CD4-positive, alpha-beta T cell treated with Interleukin-4 for 1 hour (primary cell): ENCODE measurements at regions not wholly inside any gene's neighbourhood (a gene's known extent, or its start where the extent isn't known, plus 50 kb on each side); places are given as distances from the start of the nearest gene placed in this dataset.
"Not testable (repeated sequence)": the region's sequence is repeated elsewhere in the genome, so short reads cannot be mapped to it uniquely, and the experiment has no call there.

Source experiments
- DNase-seq, 2 donors: peaks; one replicate each; pipeline ENCODE4 v3.0.0-alpha.2; 2020 to 2022

DNA sequence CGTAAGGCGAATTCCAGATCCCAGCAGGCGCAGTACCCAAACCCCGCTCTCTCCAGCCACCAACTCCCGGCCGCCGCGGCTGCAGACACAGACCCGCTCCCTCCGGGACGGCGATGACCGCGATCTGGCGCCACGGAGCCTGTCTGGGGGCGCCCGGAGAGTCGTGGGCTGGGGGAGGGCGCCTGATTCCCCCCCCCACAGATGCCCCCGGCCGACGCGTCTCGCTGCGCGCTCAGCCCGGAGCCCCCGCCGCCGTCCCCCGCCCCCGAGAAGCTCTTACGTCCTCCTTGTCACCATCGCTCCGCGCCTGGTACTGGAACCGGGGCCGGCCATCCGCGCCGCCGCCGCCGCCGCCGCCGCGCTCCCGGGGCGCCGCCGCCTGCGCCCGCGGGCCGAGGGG lies 173.6 kb downstream of the ATP6V0E2 start:
- DNase-seq: not testable (repeated sequence)

DNA sequence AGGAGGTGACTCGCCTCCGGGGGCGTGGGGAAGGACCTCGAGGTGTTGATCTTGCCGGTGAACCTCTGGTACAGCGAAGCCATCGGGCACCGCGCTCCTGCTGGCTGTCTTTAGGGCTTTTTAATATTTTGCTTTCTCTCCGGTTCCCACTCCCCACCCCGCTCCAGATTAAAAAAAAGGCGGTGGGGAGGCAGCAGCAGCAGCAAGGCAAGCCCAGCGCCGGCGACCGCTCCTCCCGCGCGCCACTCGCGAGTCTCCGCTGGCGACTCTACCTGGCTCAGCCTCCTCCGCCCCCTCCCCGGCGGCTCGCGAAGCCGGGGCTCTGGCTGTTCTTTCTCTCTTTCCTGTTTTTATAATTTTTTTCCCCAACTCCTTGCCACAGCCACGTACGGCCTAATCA lies 174.0 kb downstream of the ATP6V0E2 start:
- DNase-seq: not testable (repeated sequence)

DNA sequence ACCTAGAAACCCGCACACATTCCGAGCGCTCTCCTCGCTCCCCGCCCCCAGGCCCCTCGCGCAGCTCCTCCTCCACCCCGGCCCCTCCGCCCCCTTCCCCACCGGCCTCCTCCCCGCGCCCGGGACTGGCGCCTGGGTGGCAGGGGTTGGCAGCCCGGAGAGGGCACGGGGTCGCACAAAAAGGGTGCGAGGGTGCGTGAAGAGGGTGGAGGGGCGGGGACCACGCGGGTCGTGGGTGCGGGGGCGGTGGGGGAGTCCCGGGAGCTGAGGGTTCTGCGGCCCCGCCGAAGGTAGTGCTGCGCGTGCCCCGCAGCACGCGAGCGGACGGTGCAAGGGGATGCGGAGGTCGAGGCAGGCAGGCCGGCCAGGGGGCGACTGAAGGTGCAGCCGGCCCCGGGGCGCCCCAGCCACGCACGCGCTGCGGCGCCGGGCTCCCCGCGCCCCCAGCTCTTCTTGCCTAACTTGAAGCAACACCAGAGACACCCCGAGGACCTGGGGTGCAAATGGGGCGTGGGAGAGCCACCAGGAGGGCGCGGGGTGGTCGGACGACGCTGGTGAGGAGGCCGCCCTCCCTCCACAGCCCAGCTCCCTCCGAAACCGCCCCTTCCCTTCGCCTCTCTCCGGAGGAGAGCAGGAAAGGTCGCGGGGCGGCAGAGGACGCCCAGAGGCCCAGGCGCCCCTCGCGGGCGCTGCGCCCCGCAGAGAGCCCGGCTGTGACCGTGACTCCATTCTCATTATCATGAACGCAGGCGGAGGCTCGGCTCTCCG lies 174.7 kb downstream of the ATP6V0E2 start:
- not testable (repeated sequence) for DNase-seq

DNA sequence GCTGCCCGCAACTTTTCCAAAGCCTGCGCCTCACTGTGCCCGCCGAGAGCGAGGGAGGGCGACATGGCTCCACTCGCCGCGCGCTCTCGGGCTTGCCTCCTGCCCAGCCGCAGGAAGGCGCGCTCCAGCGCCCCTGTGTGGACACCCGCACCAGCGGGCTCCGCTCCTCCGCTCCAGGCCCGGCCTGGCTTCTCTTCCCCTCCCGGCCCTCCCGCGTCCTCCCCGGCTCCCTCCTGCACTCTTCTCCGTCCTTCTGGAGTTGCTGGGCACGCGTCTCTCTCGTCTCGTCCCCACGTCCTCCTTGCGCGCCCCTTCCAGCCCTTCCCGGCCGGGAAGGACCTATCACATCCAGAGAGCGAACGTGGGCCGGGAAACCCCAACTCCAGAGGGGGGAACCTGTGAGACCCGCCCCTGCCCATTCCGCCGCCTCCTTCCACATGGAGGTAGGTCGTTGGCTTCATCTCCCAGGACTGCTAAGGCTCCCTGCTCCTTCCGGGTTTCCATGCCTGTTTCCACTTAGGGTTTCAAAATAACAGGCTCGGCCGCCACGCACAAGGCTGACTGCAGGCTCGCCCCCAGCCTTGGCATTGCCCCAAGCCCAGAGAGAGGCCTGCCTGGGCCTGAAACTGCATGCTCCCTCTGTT lies 175.4 kb downstream of the ATP6V0E2 start:
- DNase-seq: not testable (repeated sequence)

DNA sequence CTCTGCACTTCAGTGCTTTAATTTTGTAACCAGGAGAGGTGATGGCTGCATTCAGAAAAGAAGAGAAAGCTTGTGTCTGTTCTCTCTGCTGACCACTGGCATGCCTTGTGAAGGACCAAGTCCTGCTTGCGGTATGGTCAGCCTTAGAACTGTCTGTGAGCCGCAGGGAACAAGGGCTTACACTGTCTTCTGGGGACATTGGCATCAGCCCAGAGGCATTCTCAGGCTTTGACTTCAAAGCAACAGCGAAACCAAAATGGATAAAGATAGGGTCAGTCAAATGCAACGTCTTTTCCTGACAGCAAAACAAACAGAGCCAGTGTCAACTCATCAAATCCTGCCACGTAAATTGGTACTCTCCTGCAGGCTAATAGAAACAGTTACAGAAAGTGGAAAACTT lies 179.6 kb downstream of the ATP6V0E2 start:
- DNase-seq: not testable (repeated sequence)

DNA sequence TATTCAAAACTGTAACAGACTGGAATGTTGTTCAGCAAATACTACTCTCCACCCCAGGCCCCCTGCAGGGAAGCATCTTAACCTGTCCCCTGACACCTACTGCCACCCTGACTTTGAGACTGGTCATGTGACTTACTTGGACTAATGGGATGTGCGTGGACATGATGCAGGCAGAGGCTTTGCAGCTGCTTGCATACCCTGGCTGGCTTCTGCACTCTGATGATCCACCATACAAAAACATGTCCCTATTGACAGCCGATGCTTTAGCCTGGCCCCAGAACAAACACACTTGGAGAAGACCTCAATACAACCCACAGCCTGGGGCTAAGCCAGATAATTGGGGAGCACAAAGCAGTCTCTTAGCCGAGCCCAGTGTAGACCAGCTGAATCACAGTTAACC lies 180.5 kb downstream of the ATP6V0E2 start:
- not testable (repeated sequence) for DNase-seq

DNA sequence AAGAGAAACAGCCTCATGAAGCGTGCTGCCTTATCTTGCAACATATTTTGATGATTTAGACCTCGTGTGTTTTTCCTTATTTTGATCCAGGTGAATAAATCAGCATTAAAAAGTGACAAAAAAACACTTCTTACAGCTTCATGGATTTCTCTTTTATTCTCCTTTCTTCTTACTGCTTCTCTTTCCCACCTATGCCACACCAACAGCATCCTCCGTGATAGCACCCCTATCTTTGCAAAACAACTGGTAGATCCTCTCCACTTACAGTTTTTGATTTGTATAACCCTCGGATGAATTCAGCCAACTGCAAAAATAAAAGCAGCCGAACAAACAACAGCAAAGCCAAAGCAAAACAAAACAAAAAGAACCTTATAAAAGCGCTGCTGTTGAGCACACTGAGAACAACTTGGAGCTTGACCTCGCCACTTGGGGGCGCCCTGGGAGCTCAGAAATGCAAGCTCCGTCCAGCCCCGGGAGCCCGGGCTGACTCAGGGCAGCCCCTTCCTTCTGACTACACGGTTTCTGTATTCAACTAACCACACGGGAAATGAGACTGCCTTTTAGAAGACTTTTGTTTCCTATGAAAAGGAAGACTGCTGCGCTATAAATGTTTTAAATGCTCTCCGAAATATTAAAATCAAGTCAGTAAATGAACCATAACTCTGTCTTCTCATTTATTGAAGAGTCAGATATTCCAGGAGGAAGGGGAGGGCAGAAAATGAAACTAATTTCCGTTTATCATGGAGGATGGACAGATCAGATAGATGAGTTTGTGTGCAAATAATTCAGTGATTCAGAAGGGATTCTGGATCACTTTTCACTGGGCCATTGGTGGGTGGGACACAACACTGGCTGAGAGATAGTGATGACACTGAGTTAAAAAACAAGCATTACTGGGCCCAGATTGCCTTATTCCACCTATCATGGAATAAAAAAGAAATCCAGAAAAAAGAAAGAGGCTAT lies 186.8 kb downstream of the ATP6V0E2 start:
- peak; percentile 74 to 77 for DNase-seq

DNA sequence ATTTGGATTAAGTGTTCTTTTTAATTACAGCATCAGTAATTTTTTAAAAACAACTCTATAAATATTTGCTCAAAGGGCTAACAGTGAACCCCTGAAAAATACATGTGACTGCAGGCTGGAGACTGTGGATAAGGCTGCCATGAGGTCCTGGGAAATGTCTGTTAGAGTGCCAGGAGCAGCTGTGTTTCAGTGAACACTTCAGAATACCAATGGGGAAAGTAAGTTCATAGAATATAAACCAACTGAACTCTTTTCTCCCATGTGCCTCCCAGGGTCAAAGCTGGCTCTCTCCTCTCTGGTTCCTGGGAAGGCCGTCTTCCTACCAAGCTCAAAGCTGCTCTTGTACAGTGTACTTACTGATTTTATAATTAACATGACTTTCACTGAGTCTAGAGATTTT lies 189.4 kb downstream of the ATP6V0E2 start:
- not testable (repeated sequence) for DNase-seq

DNA sequence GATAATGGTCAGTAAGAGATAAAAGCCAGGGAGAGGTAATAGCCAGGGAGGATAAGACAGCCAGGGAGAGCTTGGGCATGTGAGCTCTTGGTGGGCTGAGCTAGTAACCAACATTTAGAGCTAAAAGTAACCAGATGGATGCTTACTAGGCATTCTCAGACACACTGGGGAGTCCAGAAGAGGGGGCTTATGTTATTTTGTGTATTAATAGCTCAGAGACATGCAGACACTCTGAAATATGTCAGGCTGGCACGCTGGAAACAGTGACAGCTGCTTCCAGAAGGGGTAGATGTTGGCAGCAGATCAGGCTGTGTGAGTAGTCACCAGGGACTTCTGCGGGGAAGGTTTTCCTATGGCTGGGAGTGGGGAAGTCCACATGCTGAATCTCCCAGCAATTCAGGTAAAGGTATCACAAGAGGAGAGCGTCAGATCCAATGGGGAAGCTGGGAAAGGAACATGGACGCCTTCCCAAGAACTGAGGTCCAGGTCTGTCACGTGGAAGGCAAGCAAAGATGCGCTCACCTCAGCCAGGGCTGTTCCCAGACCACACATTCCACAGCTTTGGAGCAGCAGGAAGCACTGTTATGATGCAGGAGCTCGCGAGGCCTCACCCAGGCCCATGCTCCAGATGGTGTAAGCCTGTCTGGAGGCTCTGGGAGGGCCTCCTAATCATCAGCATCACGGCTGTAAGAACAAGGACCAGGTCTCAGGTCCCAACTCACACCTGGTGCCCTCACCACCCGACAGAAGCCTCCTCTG lies 196.0 kb downstream of the ATP6V0E2 start:
- not testable (repeated sequence) for DNase-seq

DNA sequence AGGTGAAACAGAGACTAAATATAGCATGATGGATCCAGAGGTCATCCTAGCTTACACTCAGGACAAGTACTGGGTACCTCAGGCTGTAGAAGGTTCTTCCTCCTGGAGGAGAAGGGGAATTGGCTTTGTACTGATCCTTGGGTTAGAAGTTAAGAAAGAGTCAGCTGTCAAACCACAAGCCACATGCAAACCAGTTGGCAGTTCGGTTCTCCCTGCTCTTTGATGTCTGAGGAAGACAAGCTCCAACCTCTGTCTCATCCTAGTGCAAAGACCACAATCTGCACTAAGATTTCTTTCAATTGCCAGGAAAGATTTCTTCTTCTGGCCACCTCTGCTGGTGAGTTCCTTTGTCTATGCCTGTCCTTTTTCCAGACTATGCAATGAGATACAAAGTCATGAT lies 203.8 kb downstream of the ATP6V0E2 start:
- not testable (repeated sequence) for DNase-seq

DNA sequence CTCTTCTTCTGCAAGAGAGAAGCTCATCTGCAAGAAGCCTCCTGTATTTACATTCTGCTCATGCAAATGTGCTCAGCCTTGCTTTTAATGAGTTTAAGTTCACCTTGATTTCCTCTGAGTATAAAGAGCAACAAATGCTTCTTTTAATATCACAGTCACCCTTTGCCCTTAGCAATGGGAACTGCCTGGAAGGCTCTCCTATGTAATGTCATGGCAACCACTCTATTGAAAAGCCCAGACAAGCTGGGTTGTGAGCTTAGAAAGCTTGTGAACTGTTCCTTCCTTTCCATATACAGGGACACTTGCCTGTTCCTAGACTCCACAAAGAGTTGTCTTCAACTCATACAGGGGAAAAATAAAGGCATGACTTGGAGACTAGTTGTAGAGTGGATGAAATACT lies 208.1 kb downstream of the ATP6V0E2 start:
- DNase-seq: not testable (repeated sequence)

DNA sequence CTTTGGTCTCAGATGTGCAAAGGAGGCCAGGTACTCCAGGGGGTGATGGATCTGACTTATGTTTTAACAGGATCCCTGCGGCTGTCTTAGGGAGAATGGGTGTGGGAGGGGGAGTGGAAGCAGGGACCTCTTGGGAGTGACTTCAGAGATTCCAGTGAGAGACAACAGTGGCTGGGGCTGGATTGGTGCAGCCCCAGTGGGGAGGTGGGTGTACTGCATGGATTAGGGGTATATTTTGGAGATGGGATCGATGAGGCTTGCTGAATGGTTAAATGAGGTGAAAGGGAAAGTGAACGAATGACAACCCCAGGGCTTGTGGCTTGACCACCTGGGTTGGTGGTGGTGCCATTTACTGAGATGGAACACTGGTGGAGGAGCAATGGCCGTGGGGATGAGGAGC lies 211.0 kb downstream of the ATP6V0E2 start:
- DNase-seq: not testable (repeated sequence)

DNA sequence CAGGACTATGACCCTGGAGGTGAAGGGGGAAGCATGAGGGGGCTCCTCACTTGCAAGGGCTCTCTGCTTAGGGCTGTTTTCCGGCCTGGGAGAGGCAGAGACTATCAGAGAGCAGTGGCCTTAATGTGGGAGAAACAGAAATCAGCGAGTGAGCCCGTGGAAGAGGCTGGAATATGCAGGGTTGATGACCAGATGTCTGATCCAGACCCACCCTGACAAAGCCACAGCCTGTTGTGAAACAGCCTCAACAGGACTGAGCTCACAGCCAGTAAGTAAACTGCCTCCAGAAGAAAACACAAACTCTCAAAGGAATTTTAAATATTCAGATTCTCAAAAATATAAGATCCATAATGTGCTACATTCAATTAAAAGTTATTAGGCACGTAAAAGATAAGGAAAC lies 213.7 kb downstream of the ATP6V0E2 start:
- not testable (repeated sequence) for DNase-seq

DNA sequence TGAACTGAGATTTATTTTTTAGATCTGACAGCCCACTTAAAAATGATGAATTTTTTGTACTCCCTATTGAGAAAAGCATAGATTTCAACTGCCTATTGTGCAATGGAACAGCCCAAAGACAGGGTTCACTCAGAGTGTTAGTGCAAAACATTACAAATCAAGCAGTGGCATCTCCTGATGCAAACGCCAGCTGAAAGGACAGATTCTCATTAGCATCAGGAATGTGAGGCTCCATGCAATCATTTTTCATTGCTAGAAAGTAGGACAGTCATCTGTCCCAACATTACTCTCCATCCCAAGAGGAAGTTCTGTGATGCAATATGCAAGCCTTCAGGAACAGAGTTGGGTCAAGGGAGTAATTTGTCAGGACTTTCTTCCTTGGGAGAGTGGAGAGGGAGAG lies 215.4 kb downstream of the ATP6V0E2 start:
- not testable (repeated sequence) for DNase-seq

DNA sequence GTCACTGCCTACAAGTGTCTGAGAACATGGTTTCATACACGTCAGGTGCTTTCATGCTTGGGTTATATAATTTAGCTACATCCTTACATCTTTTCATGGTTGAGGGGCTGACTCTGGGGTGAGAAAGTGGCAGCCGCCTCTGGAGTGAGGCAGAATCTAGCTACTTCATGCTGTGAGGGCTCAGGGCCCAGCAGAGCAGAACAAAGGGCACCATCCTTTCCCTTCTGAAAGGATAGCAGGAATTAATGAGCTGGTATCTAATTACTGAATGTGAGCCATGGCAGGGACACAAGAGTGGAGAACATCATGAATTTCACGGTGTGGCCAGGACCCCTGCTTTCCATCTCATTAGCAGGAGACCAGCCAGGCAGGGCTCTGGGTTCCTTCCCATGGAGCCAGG lies 217.0 kb downstream of the ATP6V0E2 start:
- not testable (repeated sequence) for DNase-seq

DNA sequence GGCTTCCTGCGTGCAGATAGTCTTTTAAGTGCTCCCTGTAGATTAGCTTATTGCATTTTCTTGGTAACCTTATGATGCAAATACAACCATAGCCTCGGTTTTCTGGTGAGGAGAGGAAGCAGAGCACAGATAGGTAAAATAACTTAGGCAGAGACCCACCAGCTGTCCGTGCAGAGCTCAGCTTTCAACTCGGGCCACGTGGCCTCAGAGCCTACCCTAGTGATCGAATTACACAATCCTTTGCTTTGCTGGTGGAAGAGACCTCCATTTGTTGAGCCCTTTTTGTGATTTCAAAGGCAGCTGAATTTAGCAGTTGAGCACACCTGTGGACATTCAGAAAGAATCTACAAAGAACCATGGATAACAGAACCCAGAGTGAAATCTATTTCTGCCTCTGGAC lies 220.1 kb downstream of the ATP6V0E2 start:
- not testable (repeated sequence) for DNase-seq

DNA sequence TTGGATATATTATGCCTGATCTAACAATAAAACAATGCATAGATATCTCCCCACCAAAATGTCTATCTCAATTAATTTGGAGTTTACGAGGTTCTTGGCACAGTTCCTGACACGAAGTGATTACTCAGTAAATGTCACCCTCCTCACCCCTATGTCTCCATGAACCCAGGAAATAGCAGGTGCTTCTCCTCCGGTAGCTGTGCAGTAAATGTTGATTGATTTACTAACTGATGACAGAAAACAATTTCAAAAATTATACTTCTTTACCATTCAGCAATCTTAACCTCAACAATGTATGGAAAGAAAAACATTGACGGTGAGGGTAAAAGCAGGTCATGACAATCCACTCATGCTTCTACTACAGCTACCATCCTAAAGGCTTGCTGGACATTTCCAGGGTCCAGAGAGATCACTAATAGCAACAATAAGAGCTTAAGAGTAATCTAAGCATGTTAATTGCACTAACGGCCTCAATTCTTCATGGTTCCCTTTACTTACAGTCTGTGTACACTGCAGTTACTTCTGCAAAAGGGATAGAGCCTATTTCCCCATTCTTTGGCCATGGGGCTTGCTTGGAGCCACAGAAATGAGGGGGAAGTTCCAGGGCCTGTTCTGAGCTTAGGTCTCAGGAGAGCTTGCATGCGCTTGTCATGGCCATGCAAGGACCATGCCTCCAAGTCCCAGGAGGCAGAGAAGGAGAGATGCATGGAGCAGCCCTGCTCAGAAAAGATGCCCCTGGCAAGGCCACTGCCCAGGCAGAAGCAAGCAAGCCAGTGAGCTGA lies 222.6 kb downstream of the ATP6V0E2 start:
- DNase-seq: peak in 1 of 2 donors; percentile 14

DNA sequence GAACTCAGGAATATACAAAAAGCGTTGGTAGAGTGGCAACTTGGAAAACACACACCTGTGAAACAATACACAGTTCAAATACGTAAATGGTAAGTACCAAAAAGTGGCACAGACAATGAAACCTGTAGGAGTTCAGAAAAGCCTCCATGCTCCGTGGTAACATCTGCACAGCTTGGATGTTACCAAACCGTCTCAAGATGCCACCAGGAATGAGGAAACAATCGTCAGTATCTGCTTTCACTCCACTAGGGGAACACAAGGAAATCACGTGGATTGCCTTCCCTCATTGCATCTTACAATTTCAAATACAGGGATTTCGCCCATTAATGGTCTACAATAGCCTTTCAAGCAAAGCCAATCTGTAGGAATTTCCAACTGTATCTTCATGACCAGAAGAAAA lies 224.6 kb upstream of the LRRC61 start:
- not testable (repeated sequence) for DNase-seq

DNA sequence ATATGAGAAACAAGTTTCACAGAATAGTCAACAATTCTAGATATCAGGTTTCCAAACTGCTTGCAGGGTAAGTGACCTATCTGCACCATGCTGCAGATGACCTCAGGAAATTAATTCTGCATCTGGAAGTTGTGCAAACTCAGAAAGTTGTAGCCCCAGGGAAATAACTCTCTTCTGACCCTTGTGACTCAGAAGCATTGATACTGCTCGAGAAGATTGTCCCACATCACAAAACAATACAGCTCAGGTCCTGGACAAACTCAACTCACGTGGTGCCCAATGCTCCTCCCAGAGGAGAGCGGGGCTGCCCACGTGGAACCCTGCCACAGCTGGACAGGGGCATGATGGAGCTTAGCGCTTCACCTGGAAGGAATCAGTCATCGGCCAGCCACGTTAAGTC lies 221.9 kb upstream of the LRRC61 start:
- not testable (repeated sequence) for DNase-seq

DNA sequence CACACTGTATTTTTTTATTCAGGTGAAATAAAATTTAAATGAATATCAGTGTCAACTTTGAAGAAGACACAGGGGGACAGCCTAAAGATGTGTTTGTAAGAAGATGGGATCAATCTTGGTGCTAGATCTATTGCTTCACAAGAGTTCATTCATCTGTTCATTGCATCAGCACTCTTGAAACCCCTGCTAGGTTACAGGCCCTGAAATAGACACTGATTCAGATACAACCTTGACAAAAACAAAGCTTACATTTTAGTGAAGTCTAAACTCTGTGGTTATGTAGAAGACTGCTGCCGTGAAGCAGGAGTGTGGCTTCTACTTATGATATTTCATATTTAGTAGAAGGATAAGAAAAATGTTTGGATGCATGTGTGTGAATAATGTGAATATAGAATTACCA lies 215.9 kb upstream of the LRRC61 start:
- not testable (repeated sequence) for DNase-seq

DNA sequence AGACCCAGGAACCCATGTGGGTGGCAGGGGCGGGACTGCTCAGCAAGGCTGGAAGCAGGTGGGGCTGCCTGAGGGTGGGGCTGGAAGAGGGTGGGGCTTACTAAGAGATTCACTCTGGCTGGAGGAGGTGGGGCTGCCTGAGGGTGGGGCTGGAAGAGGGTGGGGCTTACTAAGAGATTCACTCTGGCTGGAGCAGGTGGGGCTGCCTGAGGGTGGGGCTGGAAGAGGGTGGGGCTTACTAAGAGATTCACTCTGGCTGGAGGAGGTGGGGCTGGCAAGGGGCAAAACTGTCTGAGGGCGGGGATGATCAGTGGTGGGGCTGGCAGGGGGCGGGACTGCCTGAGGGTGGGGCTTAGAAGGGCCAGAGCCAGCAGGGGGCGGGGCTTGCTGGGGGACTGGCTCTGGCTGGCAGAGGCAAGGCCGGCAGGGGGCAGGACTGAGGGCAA lies 212.8 kb upstream of the LRRC61 start:
- not testable (repeated sequence) for DNase-seq
